BLaER1 treated with 17β-estradiol and CSF1 and Interleukin-3, amounts not matched to agents 10 nM and 100 nM (cell line): ENCODE measurements at regions not wholly inside any gene's neighbourhood (a gene's known extent, or its start where the extent isn't known, plus 50 kb on each side); places are given as distances from the start of the nearest gene placed in this dataset.

Experiments used
- H3K27ac ChIP-seq, 11 experiments: shearing (Covaris generic); formaldehyde crosslinking; 2 replicates each; pipeline ENCODE4 v1.8.1; 2022
- H3K27me3 ChIP-seq, 11 experiments: shearing (Covaris generic); formaldehyde crosslinking; 2 replicates each; pipeline ENCODE4 v1.8.1; 2022
- H3K36me3 ChIP-seq, 11 experiments: shearing (Covaris generic); formaldehyde crosslinking; 2 replicates each; pipeline ENCODE4 v1.8.1; 2022
- H3K4me1 ChIP-seq, 10 experiments: shearing (Covaris generic); formaldehyde crosslinking; 2 replicates each; pipeline ENCODE4 v1.8.1; 2022
- H3K4me2 ChIP-seq, 11 experiments: shearing (Covaris generic); formaldehyde crosslinking; 2 replicates each; pipeline ENCODE4 v1.8.1; 2022
- H3K4me3 ChIP-seq, 10 experiments: shearing (Covaris generic); formaldehyde crosslinking; 2 replicates each; pipeline ENCODE4 v1.8.1; 2022
- H3K9ac ChIP-seq, 11 experiments: shearing (Covaris generic); formaldehyde crosslinking; 2 replicates each; pipeline ENCODE4 v1.8.1; 2022
- H3K9me3 ChIP-seq, 11 experiments: shearing (Covaris generic); formaldehyde crosslinking; replicated peaks in 1 of 11; 2 replicates each; pipeline ENCODE4 v1.8.1; 2022
- H4K20me1 ChIP-seq, 11 experiments: shearing (Covaris generic); formaldehyde crosslinking; 2 replicates each; pipeline ENCODE4 v1.8.1; 2022
- Cebpa-rat ChIP-seq, 11 experiments: shearing (Covaris generic); IDR thresholded peaks; 2 replicates each; pipeline ENCODE4 v1.8.1; 2022

DNA sequence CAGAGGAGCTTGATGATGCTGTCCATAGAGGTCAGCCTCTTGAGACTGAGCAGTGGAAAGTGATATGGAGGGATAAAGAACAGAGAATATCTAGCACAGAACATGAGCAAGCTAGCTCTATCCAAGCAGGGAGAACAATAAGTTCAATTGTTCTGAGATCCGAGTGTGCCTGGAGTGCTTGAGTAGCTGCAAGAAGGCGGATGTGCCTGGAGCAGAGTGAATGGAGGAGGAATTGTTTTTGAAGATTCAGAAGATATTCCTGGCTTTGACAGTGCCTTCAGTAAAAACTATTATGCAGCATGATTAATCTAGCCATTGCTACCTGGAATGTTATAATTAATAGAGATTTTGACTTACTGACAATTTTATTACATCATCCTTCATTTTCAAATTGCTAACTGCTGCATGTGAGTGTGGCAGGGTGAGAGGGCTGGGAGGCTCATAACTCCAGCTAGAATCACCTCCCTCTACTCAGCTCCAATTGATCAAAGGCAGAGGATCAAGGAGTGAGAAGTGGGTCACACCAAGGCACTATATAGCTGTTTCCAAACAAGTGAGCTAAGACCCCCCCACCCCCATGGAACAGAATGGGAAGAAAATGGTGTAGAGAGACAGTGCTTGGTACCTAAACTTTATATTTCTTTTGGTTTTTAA, 302.8 kb downstream of the ADRA2A start:
- Histone ChIP-seq H4K20me1 (no peaks in the 10 kb centered on the region), H3K4me2 (no peak overlapping the region), H3K36me3 (0 out of 22 replicates have a peak, but pooled peaks cover 0 to 6% (median 0%) of the 10 kb centered on the region in 11 experiments), H3K27me3 (peaks cover 0 to 14% (median 0%) of the 10 kb centered on the region in 11 experiments; a peak in 4 of 22 replicates), H3K4me1 (peaks cover 5 to 9% (median 7%) of the 10 kb centered on the region in 10 experiments; a peak in 18 of 20 replicates), H3K9me3 (peaks cover 11 to 23% (median 17%) of the 10 kb centered on the region in 11 experiments; a peak in 21 of 22 replicates), H3K9ac (no peak overlapping the region), H3K27ac (no peak overlapping the region), H3K4me3 (no peak overlapping the region)
- TF ChIP-seq Cebpa-rat (IDR thresholded peaks at IDR 0.05): no peak

GRCh38 chr10:111384556-111384955, 307.7 kb downstream of the ADRA2A start:
- Histone ChIP-seq H3K4me1 (peaks cover 9 to 12% (median 10%) of the 10 kb centered on the region in 10 experiments; a peak in 18 of 20 replicates), H3K27me3 (peaks cover 0 to 14% (median 0%) of the 10 kb centered on the region in 11 experiments; a peak in 4 of 22 replicates), H3K27ac (no peak overlapping the region), H4K20me1 (no peaks in the 10 kb centered on the region), H3K4me3 (no peak overlapping the region), H3K9me3 (peaks cover 11 to 23% (median 17%) of the 10 kb centered on the region in 11 experiments; a peak in 21 of 22 replicates), H3K4me2 (peak overlapping the region; percentile 16 to 70 (median 40); a peak in 21 of 22 replicates), H3K36me3 (0 out of 22 replicates have a peak, but pooled peaks cover 0 to 6% (median 0%) of the 10 kb centered on the region in 11 experiments), H3K9ac (no peak overlapping the region)
- TF ChIP-seq Cebpa-rat (IDR thresholded peaks at IDR 0.05): no peak

- H4K20me1 ChIP-seq: no peaks in the 10 kb centered on the region
- peaks cover 0 to 11% (median 0%) of the 10 kb centered on the region in 10 experiments; a peak in 3 of 20 replicates for H3K4me1 ChIP-seq
- no peaks in the 10 kb centered on the region for H3K36me3 ChIP-seq
- no peak for TF ChIP-seq Cebpa-rat (IDR thresholded peaks at IDR 0.05)
- no peaks in the 10 kb centered on the region; a peak in 1 of 22 replicates for H3K9me3 ChIP-seq
- no peaks in the 10 kb centered on the region for H3K27me3 ChIP-seq
- no peak overlapping the region for H3K27ac ChIP-seq
- no peak overlapping the region for H3K4me2 ChIP-seq
- no peak overlapping the region for H3K9ac ChIP-seq
- H3K4me3 ChIP-seq: no peak overlapping the region
Observed at GRCh38 chr10:111390813-111391563, 314.2 kb downstream of the ADRA2A start.

GRCh38 chr10:111392159-111392558, 315.3 kb downstream of the ADRA2A start:
- no peak overlapping the region for H3K27ac ChIP-seq
- no peaks in the 10 kb centered on the region for H3K36me3 ChIP-seq
- H4K20me1 ChIP-seq: no peaks in the 10 kb centered on the region
- no peak overlapping the region for H3K4me2 ChIP-seq
- TF ChIP-seq Cebpa-rat (IDR thresholded peaks at IDR 0.05): no peak
- H3K27me3 ChIP-seq: no peaks in the 10 kb centered on the region
- H3K4me3 ChIP-seq: no peak overlapping the region
- H3K4me1 ChIP-seq: peaks cover 0 to 11% (median 0%) of the 10 kb centered on the region in 10 experiments; a peak in 3 of 20 replicates
- no peaks in the 10 kb centered on the region; a peak in 1 of 22 replicates for H3K9me3 ChIP-seq
- no peak overlapping the region for H3K9ac ChIP-seq

- TF ChIP-seq Cebpa-rat (IDR thresholded peaks at IDR 0.05): no peak
- Histone ChIP-seq H3K27ac (no peak overlapping the region), H4K20me1 (no peaks in the 10 kb centered on the region), H3K9me3 (no peaks in the 10 kb centered on the region; a peak in 1 of 22 replicates), H3K9ac (no peak overlapping the region), H3K27me3 (no peaks in the 10 kb centered on the region), H3K4me1 (peaks cover 0 to 11% (median 0%) of the 10 kb centered on the region in 10 experiments; a peak in 3 of 20 replicates), H3K4me2 (peak overlapping the region in 3 of 11 experiments; percentile 3 to 31 (median 11); a peak in 2 of 22 replicates), H3K4me3 (no peak overlapping the region), H3K36me3 (no peaks in the 10 kb centered on the region)
Observed at GRCh38 chr10:111392910-111393309, 316.1 kb downstream of the ADRA2A start.

DNA sequence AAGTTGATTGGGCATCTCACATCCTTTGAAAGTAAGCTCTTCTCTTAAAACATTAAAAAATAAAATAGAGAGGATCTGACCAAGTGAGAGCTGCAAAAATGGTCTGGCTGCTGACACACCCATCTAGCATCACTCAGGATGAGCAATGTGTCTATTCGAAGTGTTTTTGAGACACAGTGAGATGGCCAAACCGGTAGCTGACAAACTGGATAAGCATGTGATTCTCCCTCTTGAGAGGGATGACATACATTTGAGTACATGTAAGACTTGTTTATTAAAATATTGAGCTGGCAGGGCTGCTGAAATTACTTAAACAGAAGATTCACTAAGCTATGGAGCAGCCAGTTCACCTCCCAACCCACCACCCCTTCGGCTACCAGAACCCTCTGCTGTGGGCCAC, 333.9 kb downstream of the ADRA2A start:
- Histone ChIP-seq H3K9ac (no peak overlapping the region), H3K4me2 (no peak overlapping the region), H3K9me3 (no peaks in the 10 kb centered on the region), H4K20me1 (no peaks in the 10 kb centered on the region), H3K36me3 (no peaks in the 10 kb centered on the region), H3K27me3 (no peaks in the 10 kb centered on the region), H3K4me3 (no peak overlapping the region), H3K27ac (no peak overlapping the region), H3K4me1 (peaks cover 0 to 8% (median 0%) of the 10 kb centered on the region in 10 experiments; a peak in 3 of 20 replicates)
- TF ChIP-seq Cebpa-rat (IDR thresholded peaks at IDR 0.05): no peak

DNA sequence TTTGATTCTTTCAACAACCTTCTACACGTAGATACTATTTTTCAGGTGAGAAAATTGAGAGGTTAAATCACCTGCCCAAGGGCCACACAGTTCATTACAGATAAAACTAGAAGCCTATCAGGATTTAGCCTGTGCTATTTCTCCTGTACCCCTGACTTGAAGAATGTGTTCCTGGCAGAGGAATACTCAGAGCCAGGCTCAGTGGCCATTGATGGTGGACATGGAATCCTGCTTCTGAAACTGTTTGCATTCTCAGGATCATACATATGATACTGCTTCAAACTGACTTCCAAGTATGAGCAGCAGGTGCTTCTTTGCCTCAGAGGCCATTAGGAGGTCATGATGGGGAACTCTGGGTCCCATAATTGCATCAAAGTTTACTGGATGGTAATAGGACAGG, 348.6 kb downstream of the ADRA2A start:
- Histone ChIP-seq H3K36me3 (no peaks in the 10 kb centered on the region), H4K20me1 (no peaks in the 10 kb centered on the region), H3K9me3 (0 out of 22 replicates have a peak, but pooled peaks cover 0 to 2% (median 0%) of the 10 kb centered on the region in 11 experiments), H3K9ac (no peak overlapping the region), H3K4me1 (peaks cover 0 to 22% (median 19%) of the 10 kb centered on the region in 10 experiments; a peak in 17 of 20 replicates), H3K27me3 (no peaks in the 10 kb centered on the region), H3K27ac (no peak overlapping the region), H3K4me3 (no peak overlapping the region), H3K4me2 (no peak overlapping the region)
- no peak for TF ChIP-seq Cebpa-rat (IDR thresholded peaks at IDR 0.05)

GRCh38 chr10:111429288-111430028, 352.6 kb downstream of the ADRA2A start:
- no peak overlapping the region for H3K9ac ChIP-seq
- TF ChIP-seq Cebpa-rat (IDR thresholded peaks at IDR 0.05): peak in 6 of 11 experiments; percentile 56 to 86 (median 64); a peak in 10 of 22 replicates
- no peaks in the 10 kb centered on the region for H4K20me1 ChIP-seq
- H3K4me2 ChIP-seq: peak overlapping the region in 9 of 11 experiments; percentile 2 to 57 (median 31); a peak in 15 of 22 replicates
- H3K4me1 ChIP-seq: peaks cover 0 to 13% (median 12%) of the 10 kb centered on the region in 10 experiments; a peak in 15 of 20 replicates
- no peak overlapping the region for H3K4me3 ChIP-seq
- H3K36me3 ChIP-seq: no peaks in the 10 kb centered on the region
- no peaks in the 10 kb centered on the region for H3K9me3 ChIP-seq
- peak overlapping the region in 2 of 11 experiments; percentile 3 to 14; a peak in 1 of 22 replicates for H3K27ac ChIP-seq
- H3K27me3 ChIP-seq: no peaks in the 10 kb centered on the region
